ENCODE measurements at regions not wholly inside any gene's neighbourhood (a gene's known extent, or its start where the extent isn't known, plus 50 kb on each side); places are given as distances from the start of the nearest gene placed in this dataset.
"Not testable (repeated sequence)": the region's sequence is repeated elsewhere in the genome, so short reads cannot be mapped to it uniquely, and the experiment has no call there.

- TF ChIP-seq NRF1, SMC3 (IDR thresholded peaks at IDR 0.05; ENCODE audit: low read depth, low read length): not testable (repeated sequence)
- TF ChIP-seq, protein P1, sequence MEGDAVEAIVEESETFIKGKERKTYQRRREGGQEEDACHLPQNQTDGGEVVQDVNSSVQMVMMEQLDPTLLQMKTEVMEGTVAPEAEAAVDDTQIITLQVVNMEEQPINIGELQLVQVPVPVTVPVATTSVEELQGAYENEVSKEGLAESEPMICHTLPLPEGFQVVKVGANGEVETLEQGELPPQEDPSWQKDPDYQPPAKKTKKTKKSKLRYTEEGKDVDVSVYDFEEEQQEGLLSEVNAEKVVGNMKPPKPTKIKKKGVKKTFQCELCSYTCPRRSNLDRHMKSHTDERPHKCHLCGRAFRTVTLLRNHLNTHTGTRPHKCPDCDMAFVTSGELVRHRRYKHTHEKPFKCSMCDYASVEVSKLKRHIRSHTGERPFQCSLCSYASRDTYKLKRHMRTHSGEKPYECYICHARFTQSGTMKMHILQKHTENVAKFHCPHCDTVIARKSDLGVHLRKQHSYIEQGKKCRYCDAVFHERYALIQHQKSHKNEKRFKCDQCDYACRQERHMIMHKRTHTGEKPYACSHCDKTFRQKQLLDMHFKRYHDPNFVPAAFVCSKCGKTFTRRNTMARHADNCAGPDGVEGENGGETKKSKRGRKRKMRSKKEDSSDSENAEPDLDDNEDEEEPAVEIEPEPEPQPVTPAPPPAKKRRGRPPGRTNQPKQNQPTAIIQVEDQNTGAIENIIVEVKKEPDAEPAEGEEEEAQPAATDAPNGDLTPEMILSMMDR (IDR thresholded peaks at IDR 0.05) = not testable (repeated sequence)
Measured at GRCh38 chr15:81705727-81706126, 331.7 kb upstream of the TMC3 start.
